ENCODE measurements at regions not wholly inside any gene's neighbourhood (a gene's known extent, or its start where the extent isn't known, plus 50 kb on each side); places are given as distances from the start of the nearest gene placed in this dataset.

DNA sequence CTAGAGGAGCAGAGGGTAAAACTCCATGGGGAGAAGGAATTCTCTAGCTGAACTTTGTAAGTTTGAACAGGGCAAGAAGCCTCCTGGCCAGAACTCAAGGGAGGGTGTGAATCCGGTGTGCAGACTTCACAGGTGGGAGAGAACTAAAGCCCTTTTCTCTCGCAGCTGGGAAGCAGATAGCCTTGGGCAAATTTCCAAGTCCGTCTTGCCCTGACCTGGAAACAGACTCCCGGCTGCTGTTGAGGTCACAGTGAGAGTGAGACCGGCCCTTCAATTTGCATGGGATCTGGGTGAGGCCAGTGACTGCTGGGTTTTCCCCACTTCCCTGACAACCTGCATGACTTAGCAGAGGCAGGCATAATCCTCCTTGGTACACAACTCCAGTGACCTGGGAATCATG, 94.5 kb upstream of the ZNF827 start:
- TF ChIP-seq, protein P1, sequence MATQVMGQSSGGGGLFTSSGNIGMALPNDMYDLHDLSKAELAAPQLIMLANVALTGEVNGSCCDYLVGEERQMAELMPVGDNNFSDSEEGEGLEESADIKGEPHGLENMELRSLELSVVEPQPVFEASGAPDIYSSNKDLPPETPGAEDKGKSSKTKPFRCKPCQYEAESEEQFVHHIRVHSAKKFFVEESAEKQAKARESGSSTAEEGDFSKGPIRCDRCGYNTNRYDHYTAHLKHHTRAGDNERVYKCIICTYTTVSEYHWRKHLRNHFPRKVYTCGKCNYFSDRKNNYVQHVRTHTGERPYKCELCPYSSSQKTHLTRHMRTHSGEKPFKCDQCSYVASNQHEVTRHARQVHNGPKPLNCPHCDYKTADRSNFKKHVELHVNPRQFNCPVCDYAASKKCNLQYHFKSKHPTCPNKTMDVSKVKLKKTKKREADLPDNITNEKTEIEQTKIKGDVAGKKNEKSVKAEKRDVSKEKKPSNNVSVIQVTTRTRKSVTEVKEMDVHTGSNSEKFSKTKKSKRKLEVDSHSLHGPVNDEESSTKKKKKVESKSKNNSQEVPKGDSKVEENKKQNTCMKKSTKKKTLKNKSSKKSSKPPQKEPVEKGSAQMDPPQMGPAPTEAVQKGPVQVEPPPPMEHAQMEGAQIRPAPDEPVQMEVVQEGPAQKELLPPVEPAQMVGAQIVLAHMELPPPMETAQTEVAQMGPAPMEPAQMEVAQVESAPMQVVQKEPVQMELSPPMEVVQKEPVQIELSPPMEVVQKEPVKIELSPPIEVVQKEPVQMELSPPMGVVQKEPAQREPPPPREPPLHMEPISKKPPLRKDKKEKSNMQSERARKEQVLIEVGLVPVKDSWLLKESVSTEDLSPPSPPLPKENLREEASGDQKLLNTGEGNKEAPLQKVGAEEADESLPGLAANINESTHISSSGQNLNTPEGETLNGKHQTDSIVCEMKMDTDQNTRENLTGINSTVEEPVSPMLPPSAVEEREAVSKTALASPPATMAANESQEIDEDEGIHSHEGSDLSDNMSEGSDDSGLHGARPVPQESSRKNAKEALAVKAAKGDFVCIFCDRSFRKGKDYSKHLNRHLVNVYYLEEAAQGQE (IDR thresholded peaks at IDR 0.05; ENCODE audit: low read depth), result no peak
- TF ChIP-seq TEAD4 (IDR thresholded peaks at IDR 0.05) (no peak), TAF1 (IDR thresholded peaks at IDR 0.05; ENCODE audit: low read depth) (no peak), CEBPB (IDR thresholded peaks at IDR 0.05) (no peak), RAD21 (IDR thresholded peaks at IDR 0.05; ENCODE audit: low read depth) (no peak), EP300 (IDR thresholded peaks at IDR 0.05; ENCODE audit: borderline replicate concordance) (no peak), TCF12 (IDR thresholded peaks at IDR 0.05; ENCODE audit: low read depth) (no peak), FOXM1 (IDR thresholded peaks at IDR 0.05; ENCODE audit: borderline replicate concordance, low read depth) (no peak), YY1 (IDR thresholded peaks at IDR 0.05; ENCODE audit: low read depth) (no peak), ZBTB7A (IDR thresholded peaks at IDR 0.05; ENCODE audit: low read depth) (no peak), EGR1 (IDR thresholded peaks at IDR 0.05) (no peak)
- TF ChIP-seq, protein P2, sequence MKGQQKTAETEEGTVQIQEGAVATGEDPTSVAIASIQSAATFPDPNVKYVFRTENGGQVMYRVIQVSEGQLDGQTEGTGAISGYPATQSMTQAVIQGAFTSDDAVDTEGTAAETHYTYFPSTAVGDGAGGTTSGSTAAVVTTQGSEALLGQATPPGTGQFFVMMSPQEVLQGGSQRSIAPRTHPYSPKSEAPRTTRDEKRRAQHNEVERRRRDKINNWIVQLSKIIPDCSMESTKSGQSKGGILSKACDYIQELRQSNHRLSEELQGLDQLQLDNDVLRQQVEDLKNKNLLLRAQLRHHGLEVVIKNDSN (IDR thresholded peaks at IDR 0.05), result no peak
